ENCODE measurements at regions not wholly inside any gene's neighbourhood (a gene's known extent, or its start where the extent isn't known, plus 50 kb on each side); places are given as distances from the start of the nearest gene placed in this dataset.

GRCh38 chr1:228899421-228899956 lies 164.2 kb downstream of the RHOU start:
- DNase-seq (ENCODE audit: low read depth): no peak
- no peak for TF ChIP-seq CTCF (IDR thresholded peaks at IDR 0.05; ENCODE audit: control insufficient read depth, extremely low read depth, insufficient read depth)
- no peak overlapping the region for H3K4me3 ChIP-seq (ENCODE audit: low read depth, low read length)

GRCh38 chr1:228900099-228900885 lies 165.0 kb downstream of the RHOU start:
- TF ChIP-seq CTCF (IDR thresholded peaks at IDR 0.05; ENCODE audit: control insufficient read depth, extremely low read depth, insufficient read depth): no peak
- H3K4me3 ChIP-seq (ENCODE audit: low read depth, low read length): no peak overlapping the region
- no peak for DNase-seq (ENCODE audit: low read depth)

- no peak for TF ChIP-seq CTCF (IDR thresholded peaks at IDR 0.05; ENCODE audit: control insufficient read depth, extremely low read depth, insufficient read depth)
- H3K4me3 ChIP-seq (ENCODE audit: low read depth, low read length): no peak overlapping the region
- DNase-seq (ENCODE audit: low read depth): no peak
Observed at GRCh38 chr1:228900886-228901392, 165.7 kb downstream of the RHOU start.

- no peak overlapping the region for H3K4me3 ChIP-seq (ENCODE audit: low read depth, low read length)
- DNase-seq (ENCODE audit: low read depth): no peak
- no peak for TF ChIP-seq CTCF (IDR thresholded peaks at IDR 0.05; ENCODE audit: control insufficient read depth, extremely low read depth, insufficient read depth)
Observed at GRCh38 chr1:228901936-228902681, 166.8 kb downstream of the RHOU start.

- H3K4me3 ChIP-seq (ENCODE audit: low read depth, low read length): no peak overlapping the region
- peak; percentile 95 for DNase-seq (ENCODE audit: low read depth)
- TF ChIP-seq CTCF (IDR thresholded peaks at IDR 0.05; ENCODE audit: control insufficient read depth, extremely low read depth, insufficient read depth): no peak
Observed at GRCh38 chr1:228902781-228903433, 167.6 kb downstream of the RHOU start.

GRCh38 chr1:228903434-228904071 lies 168.3 kb downstream of the RHOU start:
- no peak for DNase-seq (ENCODE audit: low read depth)
- no peak for TF ChIP-seq CTCF (IDR thresholded peaks at IDR 0.05; ENCODE audit: control insufficient read depth, extremely low read depth, insufficient read depth)
- H3K4me3 ChIP-seq (ENCODE audit: low read depth, low read length): no peak overlapping the region
